HepG2 (cell line): ENCODE measurements at regions not wholly inside any gene's neighbourhood (a gene's known extent, or its start where the extent isn't known, plus 50 kb on each side); places are given as distances from the start of the nearest gene placed in this dataset.

Source experiments
- BCL6 ChIP-seq: IDR thresholded peaks from 2 replicates; pipeline ENCODE4 v1.6.1; 2016; ENCODE audit warnings: missing genetic modification reagents, missing compliant biosample characterization
- FIP1L1 ChIP-seq: fragments of 200-400 bp; formaldehyde crosslinking; IDR thresholded peaks from 2 replicates; pipeline ENCODE4 v1.6.1; 2018; ENCODE audit warnings: low read depth, mild to moderate bottlenecking, low read length, moderate library complexity, borderline replicate concordance; ENCODE audit not compliant: insufficient read depth
- GABPB1 ChIP-seq: IDR thresholded peaks from 2 replicates; pipeline ENCODE4 v1.6.1; 2016; ENCODE audit warnings: mild to moderate bottlenecking, missing genetic modification reagents, moderate library complexity, missing compliant biosample characterization
- JARID2 ChIP-seq: sonication (generic); formaldehyde crosslinking; IDR thresholded peaks from 2 replicates; pipeline ENCODE4 v1.8.1; 2023; ENCODE audit warnings: missing genetic modification reagents, inconsistent platforms; ENCODE audit not compliant: insufficient replicate concordance
- JDP2 ChIP-seq: sonication (generic); formaldehyde crosslinking; IDR thresholded peaks from 2 replicates; pipeline ENCODE4 v1.8.1; 2022; ENCODE audit warnings: missing genetic modification reagents, borderline replicate concordance
- LCORL ChIP-seq, 2 experiments: fragments of 450-650 bp in 1 of 2; sonication (generic) in 1 of 2; formaldehyde crosslinking in 1 of 2; IDR thresholded peaks; 2 replicates each; pipeline versions ENCODE4 v1.5.0 to v1.6.1; 2017 to 2020; ENCODE audit warnings: antibody characterized with exemption in 1 of 2, missing genetic modification reagents in 1 of 2
- MAZ ChIP-seq, 2 experiments: sonication (generic) in 1 of 2; formaldehyde crosslinking in 1 of 2; IDR thresholded peaks; 2 replicates each; pipeline versions ENCODE4 v1.5.0 to v1.6.1; 2012 to 2020; ENCODE audit warnings: low read depth in 2 of 2, mild to moderate bottlenecking in 2 of 2, borderline replicate concordance in 1 of 2, improper control_type of control experiment in 1 of 2, low read length in 1 of 2, missing genetic modification reagents in 1 of 2, moderate library complexity in 1 of 2
- NCOA1 ChIP-seq: sonication (generic); formaldehyde crosslinking; IDR thresholded peaks from 2 replicates; pipeline ENCODE4 v1.9.0; 2021; ENCODE audit warnings: missing genetic modification reagents
- NR2F1 ChIP-seq, 2 experiments: fragments of 450-650 bp in 1 of 2; formaldehyde crosslinking in 1 of 2; IDR thresholded peaks; 2 replicates each; pipeline versions ENCODE4 v1.5.0 to v1.6.1; 2016 to 2020; ENCODE audit warnings: mild to moderate bottlenecking in 1 of 2, missing compliant biosample characterization in 1 of 2, missing genetic modification reagents in 1 of 2, moderate library complexity in 1 of 2
- RBM22 ChIP-seq: fragments of 200-400 bp; formaldehyde crosslinking; optimal IDR thresholded peaks from 2 replicates; pipeline ENCODE3; 2017; ENCODE audit warnings: mild to moderate bottlenecking, low read length, moderate library complexity
- RFX1 ChIP-seq: fragments of 450-650 bp; IDR thresholded peaks from 2 replicates; pipeline ENCODE4 v1.6.1; 2017
- RFX3 ChIP-seq: IDR thresholded peaks from 2 replicates; pipeline ENCODE4 v1.6.1; 2016; ENCODE audit warnings: missing biosample characterization, missing genetic modification reagents
- RNF2 ChIP-seq: fragments of 450-650 bp; conservative IDR thresholded peaks from 2 replicates; pipeline ENCODE4 v1.6.1; 2016; ENCODE audit warnings: low read depth
- SCMH1 ChIP-seq: sonication (generic); formaldehyde crosslinking; IDR thresholded peaks from 2 replicates; pipeline ENCODE4 v1.9.0; 2021; ENCODE audit warnings: missing genetic modification reagents, mild to moderate bottlenecking, borderline replicate concordance
- SETDB1 ChIP-seq: sonication (generic); formaldehyde crosslinking; IDR thresholded peaks from 2 replicates; pipeline ENCODE4 v1.5.1; 2020; ENCODE audit warnings: missing genetic modification reagents, mild to moderate bottlenecking, borderline replicate concordance
- TAF1 ChIP-seq: sonication (generic); formaldehyde crosslinking; IDR thresholded peaks from 2 replicates; pipeline ENCODE4 v1.4.0; 2020; ENCODE audit warnings: missing genetic modification reagents
- TCF7 ChIP-seq: sonication (generic); IDR thresholded peaks from 2 replicates; pipeline ENCODE4 v1.6.1; 2016; ENCODE audit warnings: antibody characterized with exemption, low read depth
- TGIF2 ChIP-seq: IDR thresholded peaks from 2 replicates; pipeline ENCODE4 v1.6.1; 2016; ENCODE audit warnings: control low read depth, missing compliant biosample characterization
- ZNF282 ChIP-seq: fragments of 450-650 bp; IDR thresholded peaks from 2 replicates; pipeline ENCODE4 v1.6.1; 2018; ENCODE audit not compliant: partially characterized antibody
- ZNF33B ChIP-seq: sonication (generic); formaldehyde crosslinking; IDR thresholded peaks from 2 replicates; pipeline ENCODE4 v1.5.1; 2020; ENCODE audit warnings: mild to moderate bottlenecking, missing genetic modification reagents
- ZNF431 ChIP-seq: sonication (generic); formaldehyde crosslinking; IDR thresholded peaks from 2 replicates; pipeline ENCODE4 v1.9.0; 2022; ENCODE audit warnings: missing genetic modification reagents, low read depth, mild to moderate bottlenecking, borderline replicate concordance
- ZNF547 ChIP-seq: sonication (generic); formaldehyde crosslinking; IDR thresholded peaks from 2 replicates; pipeline ENCODE4 v1.5.1; 2020; ENCODE audit warnings: mild to moderate bottlenecking, missing genetic modification reagents
- ZNF772 ChIP-seq: sonication (generic); formaldehyde crosslinking; IDR thresholded peaks from 2 replicates; pipeline ENCODE4 v1.5.0; 2020; ENCODE audit warnings: mild to moderate bottlenecking, missing genetic modification reagents
- ZNF780A ChIP-seq: sonication (generic); formaldehyde crosslinking; IDR thresholded peaks from 2 replicates; pipeline ENCODE4 v1.8.0; 2022; ENCODE audit warnings: mild to moderate bottlenecking, missing genetic modification reagents, moderate library complexity
- ZNF781 ChIP-seq: sonication (generic); formaldehyde crosslinking; IDR thresholded peaks from 2 replicates; pipeline ENCODE4 v1.5.1; 2020; ENCODE audit warnings: borderline replicate concordance, mild to moderate bottlenecking, missing genetic modification reagents; ENCODE audit errors: not compliant biosample characterization
- ZNF788 ChIP-seq: sonication (generic); formaldehyde crosslinking; IDR thresholded peaks from 2 replicates; pipeline ENCODE4 v1.5.0; 2020; ENCODE audit warnings: mild to moderate bottlenecking, missing genetic modification reagents, borderline replicate concordance
- ZNF839 ChIP-seq: sonication (generic); formaldehyde crosslinking; IDR thresholded peaks from 2 replicates; pipeline ENCODE4 v1.4.0; 2020; ENCODE audit warnings: missing genetic modification reagents, mild to moderate bottlenecking, borderline replicate concordance
- ZNF879 ChIP-seq: sonication (generic); formaldehyde crosslinking; IDR thresholded peaks from 2 replicates; pipeline ENCODE4 v1.8.1; 2023; ENCODE audit warnings: missing genetic modification reagents
- TF ChIP-seq, protein P1 (sequence below): sonication (generic); formaldehyde crosslinking; IDR thresholded peaks from 2 replicates; pipeline ENCODE4 v1.5.1; 2020; ENCODE audit warnings: mild to moderate bottlenecking, moderate library complexity, missing genetic modification reagents

DNA sequence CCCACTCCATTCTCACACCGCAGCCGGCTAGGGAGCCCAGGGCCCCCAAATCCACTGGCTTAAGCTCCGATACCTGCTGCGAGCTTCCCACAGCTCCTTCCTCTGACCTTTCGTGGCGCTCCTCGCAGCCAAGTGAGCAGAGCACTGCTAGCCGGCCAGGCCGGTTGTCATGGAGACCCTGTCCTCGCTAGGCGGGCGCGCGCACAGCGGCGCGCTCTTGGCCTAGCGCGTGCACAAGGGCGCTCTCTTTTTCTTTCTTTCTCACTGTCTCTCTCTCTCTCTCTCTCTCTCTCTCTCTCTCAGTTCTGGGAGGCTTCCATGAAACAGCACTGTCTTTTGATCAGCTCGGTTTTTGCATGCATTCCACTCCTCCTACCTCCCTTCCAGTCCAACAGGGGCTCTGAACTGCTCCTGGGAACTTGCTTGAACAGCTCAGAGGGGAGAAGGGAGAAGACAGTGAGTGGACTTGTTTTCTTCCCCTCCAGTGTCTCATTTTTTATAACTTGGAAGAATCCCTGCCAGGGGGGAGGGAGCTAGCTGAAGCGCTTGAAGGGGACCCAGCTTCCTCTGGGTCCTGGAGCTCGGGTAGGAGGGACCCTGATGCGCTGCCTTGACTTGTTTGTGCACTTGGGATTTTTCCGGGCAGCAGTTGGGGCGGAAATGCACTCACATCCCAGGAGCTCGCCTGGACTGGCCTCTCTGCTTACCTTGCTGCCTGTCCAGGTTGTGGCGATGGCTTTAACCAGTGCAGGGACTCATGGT, 100.3 kb upstream of the AKIP1 start (continued):
- TF ChIP-seq, protein P1, sequence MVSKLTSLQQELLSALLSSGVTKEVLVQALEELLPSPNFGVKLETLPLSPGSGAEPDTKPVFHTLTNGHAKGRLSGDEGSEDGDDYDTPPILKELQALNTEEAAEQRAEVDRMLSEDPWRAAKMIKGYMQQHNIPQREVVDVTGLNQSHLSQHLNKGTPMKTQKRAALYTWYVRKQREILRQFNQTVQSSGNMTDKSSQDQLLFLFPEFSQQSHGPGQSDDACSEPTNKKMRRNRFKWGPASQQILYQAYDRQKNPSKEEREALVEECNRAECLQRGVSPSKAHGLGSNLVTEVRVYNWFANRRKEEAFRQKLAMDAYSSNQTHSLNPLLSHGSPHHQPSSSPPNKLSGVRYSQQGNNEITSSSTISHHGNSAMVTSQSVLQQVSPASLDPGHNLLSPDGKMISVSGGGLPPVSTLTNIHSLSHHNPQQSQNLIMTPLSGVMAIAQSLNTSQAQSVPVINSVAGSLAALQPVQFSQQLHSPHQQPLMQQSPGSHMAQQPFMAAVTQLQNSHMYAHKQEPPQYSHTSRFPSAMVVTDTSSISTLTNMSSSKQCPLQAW (CRISPR knock-in tag): no peak
- peak; percentile 80 for TF ChIP-seq RFX1
- no peak for TF ChIP-seq LCORL (IDR thresholded peaks at IDR 0.05)
- no peak for TF ChIP-seq LCORL (CRISPR knock-in tag; IDR thresholded peaks at IDR 0.05)
- 0 out of 2 replicates have a peak, but pooled peaks have one; percentile 14 for TF ChIP-seq TAF1 (CRISPR knock-in tag)
- peak; percentile 87 for TF ChIP-seq RFX3 (CRISPR knock-in tag)
- no peak for TF ChIP-seq ZNF780A
- TF ChIP-seq RBM22: no peak
- no peak for TF ChIP-seq ZNF33B (CRISPR knock-in tag)
- TF ChIP-seq ZNF781 (CRISPR knock-in tag): peak; percentile 78
- no peak for TF ChIP-seq ZNF788 (CRISPR knock-in tag)
- no peak for TF ChIP-seq ZNF431
- TF ChIP-seq ZNF772 (CRISPR knock-in tag): no peak
- no peak for TF ChIP-seq FIP1L1
- 0 out of 2 replicates have a peak, but pooled peaks have one; percentile 44 for TF ChIP-seq ZNF879 (CRISPR knock-in tag)
- TF ChIP-seq NR2F1 (CRISPR knock-in tag; IDR thresholded peaks at IDR 0.05): no peak
- TF ChIP-seq BCL6 (CRISPR knock-in tag): 0 out of 2 replicates have a peak, but pooled peaks have one; percentile 2
- TF ChIP-seq TCF7: no peak
- no peak for TF ChIP-seq JARID2 (CRISPR knock-in tag)
- peak; percentile 64; the same call in 1 of the 2 replicates for TF ChIP-seq TGIF2
- no peak for TF ChIP-seq NCOA1
- TF ChIP-seq ZNF547 (CRISPR knock-in tag): peak; percentile 77; the same call in 1 of the 2 replicates
- TF ChIP-seq RNF2: 0 out of 2 replicates have a peak, but pooled peaks have one; percentile 31
- no peak for TF ChIP-seq MAZ (IDR thresholded peaks at IDR 0.05; ENCODE audit: borderline replicate concordance, low read depth, low read length)
- TF ChIP-seq MAZ (CRISPR knock-in tag; IDR thresholded peaks at IDR 0.05; ENCODE audit: low read depth): no peak
- TF ChIP-seq ZNF839 (CRISPR knock-in tag): no peak
- no peak for TF ChIP-seq SETDB1 (CRISPR knock-in tag)
- TF ChIP-seq GABPB1 (CRISPR knock-in tag): peak; percentile 41
- no peak for TF ChIP-seq JDP2 (CRISPR knock-in tag)
- no peak for TF ChIP-seq SCMH1 (CRISPR knock-in tag)
- TF ChIP-seq ZNF282: no peak
